A549 (cell line): ENCODE measurements at regions not wholly inside any gene's neighbourhood (a gene's known extent, or its start where the extent isn't known, plus 50 kb on each side); places are given as distances from the start of the nearest gene placed in this dataset.

Source experiments
- CHD2 ChIP-seq: fragments of 150-350 bp; IDR thresholded peaks from 2 replicates; pipeline ENCODE4 v1.6.1; 2014; ENCODE audit warnings: low read length; ENCODE audit not compliant: partially characterized antibody
- CTCF ChIP-seq: fragments of >200 bp; sonication (Bioruptor Twin); formaldehyde crosslinking; IDR thresholded peaks from 3 replicates; pipeline ENCODE4 v1.5.1; 2016
- EP300 ChIP-seq, 2 experiments: fragments of >200 bp; sonication (Bioruptor Twin); formaldehyde crosslinking; IDR thresholded peaks; 2 replicates in 1 of 2; 3 replicates in 1 of 2; pipeline ENCODE4 v1.6.1; 2016 to 2017
- FOXS1 ChIP-seq: fragments of 250-450 bp; sonication (Bioruptor Pico); IDR thresholded peaks from 2 replicates; pipeline ENCODE4 v1.5.0; 2020; ENCODE audit warnings: mild to moderate bottlenecking, moderate library complexity
- MYC ChIP-seq: IDR thresholded peaks from 2 replicates; pipeline ENCODE4 v1.6.1; 2012; ENCODE audit warnings: mild to moderate bottlenecking, inconsistent platforms, low read length, improper control_type of control experiment, borderline replicate concordance
- RNF2 ChIP-seq: fragments of 200-600 bp; sonication (generic); IDR thresholded peaks from 2 replicates; pipeline ENCODE4 v1.6.1; 2016; ENCODE audit warnings: low read depth, mild to moderate bottlenecking, antibody characterized with exemption, moderate library complexity, borderline replicate concordance
- TF ChIP-seq, protein P1 (sequence below): IDR thresholded peaks from 2 replicates; pipeline ENCODE4 v1.6.1; 2012

DNA sequence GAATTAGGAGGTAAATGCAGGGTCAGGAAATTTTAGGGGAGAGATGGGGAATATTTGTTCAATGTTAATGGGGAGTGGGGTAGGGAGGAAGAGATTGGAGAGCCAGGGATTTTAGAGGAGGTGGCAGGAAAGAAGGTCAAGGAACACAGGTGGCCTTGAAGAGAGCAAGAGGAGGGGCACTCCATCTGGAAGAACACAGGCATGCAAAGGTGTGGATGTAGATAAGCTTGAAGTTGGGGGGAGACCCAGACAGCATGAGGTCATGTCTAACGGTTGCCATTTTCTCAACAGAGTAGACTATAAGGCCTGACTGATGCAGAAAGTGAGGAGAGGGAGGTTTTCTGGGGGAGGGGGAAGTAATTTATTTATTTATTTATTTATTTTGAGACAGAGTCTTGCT is 77.5 kb downstream of the MAIP1 start:
- TF ChIP-seq CTCF (no peak), RNF2 (no peak), EP300 (IDR thresholded peaks at IDR 0.05) (no peak), FOXS1 (no peak), MYC (no peak), CHD2 (no peak)
- TF ChIP-seq, protein P1, sequence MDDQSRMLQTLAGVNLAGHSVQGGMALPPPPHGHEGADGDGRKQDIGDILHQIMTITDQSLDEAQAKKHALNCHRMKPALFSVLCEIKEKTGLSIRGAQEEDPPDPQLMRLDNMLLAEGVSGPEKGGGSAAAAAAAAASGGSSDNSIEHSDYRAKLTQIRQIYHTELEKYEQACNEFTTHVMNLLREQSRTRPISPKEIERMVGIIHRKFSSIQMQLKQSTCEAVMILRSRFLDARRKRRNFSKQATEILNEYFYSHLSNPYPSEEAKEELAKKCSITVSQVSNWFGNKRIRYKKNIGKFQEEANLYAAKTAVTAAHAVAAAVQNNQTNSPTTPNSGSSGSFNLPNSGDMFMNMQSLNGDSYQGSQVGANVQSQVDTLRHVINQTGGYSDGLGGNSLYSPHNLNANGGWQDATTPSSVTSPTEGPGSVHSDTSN, result no peak
